ENCODE measurements at regions not wholly inside any gene's neighbourhood (a gene's known extent, or its start where the extent isn't known, plus 50 kb on each side); places are given as distances from the start of the nearest gene placed in this dataset.

DNA sequence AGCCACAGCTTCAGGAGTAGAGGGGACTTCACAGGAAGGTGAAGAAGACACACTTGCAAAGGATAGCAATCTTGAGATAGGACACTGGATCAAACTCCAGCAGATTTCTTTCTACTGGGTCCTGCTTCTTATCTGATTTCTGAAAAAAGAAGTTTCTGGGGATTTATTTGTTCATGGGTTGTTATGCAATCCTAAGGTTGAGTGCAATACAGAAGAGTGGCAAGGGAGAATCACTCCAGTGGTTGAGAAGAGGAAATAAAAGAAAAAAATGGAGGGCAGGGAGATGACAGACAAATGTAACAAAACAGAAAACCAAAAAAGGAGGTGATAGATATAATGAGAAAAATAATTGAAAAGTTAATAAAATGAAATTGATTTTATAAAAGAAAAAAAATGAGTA is 858.3 kb downstream of the TUSC7 start:
- DNase-seq = no peak
- intact Hi-C loops (cut with DNase I) = no loop called here

DNA sequence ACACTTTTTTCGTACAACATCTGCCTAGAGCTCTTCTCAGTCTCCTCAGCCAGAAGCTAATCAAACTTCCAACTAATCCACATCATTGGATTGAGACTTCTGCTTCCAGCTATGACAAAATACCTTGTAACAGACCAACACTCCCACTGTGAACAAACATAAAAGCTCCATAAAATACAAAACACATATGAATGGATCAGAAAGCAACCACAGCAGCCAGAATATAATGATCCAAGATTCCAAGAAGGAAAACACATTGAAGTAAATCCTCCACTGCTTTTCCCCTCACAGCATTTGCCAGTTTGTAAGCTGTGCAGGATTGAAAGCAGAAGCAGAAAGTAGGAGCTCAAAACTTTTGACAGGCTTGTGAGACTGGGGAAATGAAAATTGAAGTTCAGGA is 863.2 kb downstream of the TUSC7 start:
- intact Hi-C loops (cut with DNase I) = no loop called here

DNA sequence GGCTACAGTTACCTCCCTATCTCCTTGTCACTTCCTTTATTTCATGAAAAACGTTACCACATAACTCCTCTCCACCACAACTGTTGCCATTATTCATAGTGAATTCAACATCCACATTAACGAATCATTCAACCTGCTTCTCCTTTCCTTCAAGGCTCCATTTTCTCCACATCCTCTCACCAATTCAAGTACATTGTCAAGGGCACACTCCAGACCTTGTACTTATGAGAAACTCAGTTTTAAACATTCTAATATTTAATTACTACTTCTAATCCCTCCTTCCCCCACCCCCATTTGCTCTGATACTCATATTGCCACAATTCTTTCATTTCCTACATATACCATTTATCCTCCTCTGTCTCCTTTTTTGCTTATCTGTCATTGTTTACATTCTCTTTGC is 871.2 kb downstream of the TUSC7 start:
- intact Hi-C loops (cut with DNase I) = no loop called here

More for the DNA sequence above, 863.2 kb downstream of the TUSC7 start:
- no peak for DNase-seq

DNA sequence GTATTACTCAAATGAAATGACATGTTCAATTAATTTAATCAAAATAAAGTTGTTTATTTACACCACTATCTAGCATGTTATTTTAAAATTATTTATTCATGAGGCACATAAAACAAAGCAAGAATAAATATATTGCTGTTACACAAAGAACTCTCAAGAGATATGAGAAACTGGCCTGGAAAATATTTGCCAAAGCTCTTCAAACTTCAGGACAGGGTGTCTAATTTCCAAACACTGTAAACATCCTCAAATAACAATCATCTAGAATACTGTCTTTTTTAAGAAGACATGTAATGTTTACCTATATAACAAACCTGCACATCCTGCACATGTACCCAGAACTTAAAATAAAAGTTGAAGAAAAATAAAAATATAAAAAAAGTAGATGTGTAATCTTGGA is 876.6 kb downstream of the TUSC7 start:
- intact Hi-C loops (cut with DNase I) = no loop called here
- DNase-seq = no peak

More for the DNA sequence above, 871.2 kb downstream of the TUSC7 start:
- no peak for DNase-seq

DNA sequence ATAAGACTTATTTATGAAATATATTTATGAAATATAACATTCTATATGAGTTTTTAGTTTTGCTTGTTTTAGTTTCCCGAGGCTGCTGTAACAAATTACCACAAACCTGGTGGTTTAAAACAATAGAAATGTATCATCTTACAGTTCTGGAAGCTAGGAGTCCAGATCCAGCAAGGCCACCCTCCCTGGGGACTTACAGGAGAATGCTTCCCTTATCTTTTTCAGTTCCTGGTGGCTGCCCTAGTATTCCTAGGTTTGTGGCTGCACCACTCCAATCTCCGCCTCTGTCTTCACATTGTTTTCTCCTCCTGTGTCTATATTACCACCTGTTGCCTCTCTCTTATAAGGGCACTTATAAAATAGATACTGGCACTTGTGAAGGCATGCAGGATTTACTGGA is 877.8 kb downstream of the TUSC7 start:
- intact Hi-C loops (cut with DNase I) = no loop called here
- no peak for DNase-seq

DNA sequence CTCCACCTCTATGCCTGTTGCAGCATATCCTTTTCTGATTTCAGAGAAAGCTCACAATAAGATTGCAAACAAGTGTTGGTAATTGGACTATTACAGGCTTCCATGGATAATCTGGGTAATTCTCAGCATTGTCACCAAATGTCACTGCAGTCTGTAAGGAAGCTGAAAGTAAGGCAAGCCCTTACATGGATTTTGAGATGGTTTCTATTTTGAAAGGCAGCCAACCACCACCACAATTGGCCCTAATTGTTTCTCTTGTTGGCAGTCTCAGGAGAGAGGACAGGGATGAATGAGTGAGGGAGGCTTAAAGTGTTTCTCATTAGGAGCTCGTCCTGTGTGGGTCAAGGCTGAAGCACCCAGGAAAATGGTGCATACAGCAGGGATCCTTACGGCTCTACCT is 879.9 kb downstream of the TUSC7 start:
- intact Hi-C loops (cut with DNase I) = no loop called here
- DNase-seq = peak in 5 of 42 donors; percentile 8 to 43 (median 18)

DNA sequence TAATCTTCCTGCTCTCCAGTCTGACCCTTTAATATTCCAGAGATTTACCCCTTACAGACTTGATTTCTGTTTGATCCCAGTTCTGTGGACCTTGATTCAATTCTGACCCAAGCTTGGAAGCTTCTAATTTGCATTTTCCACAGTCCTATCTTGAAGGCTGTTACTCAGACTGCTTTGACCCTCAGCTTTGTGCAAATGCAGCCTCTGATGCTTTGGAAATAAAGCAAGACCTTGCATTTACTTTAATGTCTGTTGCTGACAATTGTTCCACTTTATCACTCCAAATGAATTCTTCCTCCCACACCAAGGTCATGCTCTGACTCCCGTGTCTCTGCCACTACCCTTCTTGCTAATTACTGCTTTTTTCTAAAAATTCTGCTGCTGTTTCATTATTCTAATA is 886.0 kb downstream of the TUSC7 start:
- intact Hi-C loops (cut with DNase I) = no loop called here
- DNase-seq = no peak

DNA sequence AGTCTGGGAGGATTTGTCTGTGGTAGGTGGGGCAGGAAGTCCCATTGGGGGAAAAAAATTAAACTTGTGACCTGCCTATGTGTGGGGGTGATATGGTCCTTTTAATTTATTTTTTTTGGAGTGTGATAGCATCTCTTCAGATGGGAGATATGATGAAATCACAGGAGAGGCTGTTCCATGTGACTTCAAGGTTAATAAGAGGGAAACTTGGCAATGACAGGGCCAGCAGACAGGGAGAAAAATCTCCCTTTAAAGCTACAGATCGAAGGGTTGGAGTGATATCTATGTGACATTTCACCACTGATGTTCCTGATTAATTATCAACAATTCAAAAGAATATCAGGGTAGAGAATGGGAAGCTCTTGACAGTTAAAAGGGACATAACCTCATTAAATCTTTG is 886.9 kb downstream of the TUSC7 start:
- intact Hi-C loops (cut with DNase I) = no loop called here
- no peak for DNase-seq

DNA sequence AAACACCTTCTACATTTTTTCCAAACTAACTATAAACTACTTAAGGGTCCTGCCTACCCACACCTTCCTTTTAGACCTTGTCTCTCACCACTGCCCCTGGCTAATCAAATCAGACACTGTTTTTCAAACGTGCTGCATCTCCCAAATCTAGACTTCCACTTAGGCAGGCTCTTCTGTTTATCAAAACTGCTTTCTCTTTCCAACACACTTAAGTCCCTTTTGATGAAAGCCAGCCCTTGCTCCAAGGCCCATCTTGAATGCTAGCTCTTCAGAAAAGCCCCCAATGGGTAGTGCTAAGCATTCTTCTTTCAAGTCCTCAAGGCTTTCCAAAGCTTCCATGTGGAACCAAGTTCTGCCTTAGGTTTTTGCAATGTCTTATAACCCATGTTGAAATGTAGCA is 888.3 kb downstream of the TUSC7 start:
- intact Hi-C loops (cut with DNase I) = no loop called here
- DNase-seq = no peak

DNA sequence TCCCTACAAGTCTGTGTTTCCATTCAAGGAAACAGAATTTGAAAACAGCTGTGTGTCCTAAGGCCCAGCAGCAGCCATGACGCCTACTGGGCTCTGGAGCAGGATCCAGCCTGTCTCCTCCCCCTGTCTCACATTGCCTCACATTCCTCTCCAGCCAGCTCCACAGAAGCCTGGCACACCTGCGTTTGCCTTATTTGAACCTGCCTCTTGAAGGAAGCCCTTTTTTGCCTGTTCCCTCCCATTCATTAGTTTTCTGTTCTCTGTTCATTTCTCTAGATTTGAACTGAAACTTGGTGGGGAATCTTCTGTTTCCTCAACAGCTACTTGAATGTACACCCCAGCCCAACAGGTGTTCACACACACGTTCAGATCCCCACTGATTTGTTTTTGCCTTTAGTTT is 890.5 kb downstream of the TUSC7 start:
- intact Hi-C loops (cut with DNase I) = no loop called here
- DNase-seq = no peak

DNA sequence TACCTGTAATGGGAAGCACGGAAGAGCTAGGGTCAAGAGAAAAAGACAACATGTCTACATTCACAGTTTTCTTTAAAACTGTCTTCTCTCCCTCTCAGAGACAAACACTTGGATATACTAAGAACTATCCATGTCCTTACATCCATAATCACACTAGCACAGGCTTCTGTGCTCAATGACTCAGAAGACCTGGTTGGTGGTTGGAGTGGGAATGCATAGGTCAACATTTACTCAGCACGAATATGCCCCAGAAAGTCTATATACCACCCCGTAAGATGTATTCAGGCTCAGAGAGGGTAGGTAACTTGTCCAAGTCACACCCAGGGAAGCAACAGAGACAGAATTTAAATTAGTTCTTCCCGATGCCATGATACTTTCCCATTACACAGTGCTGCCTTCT is 891.1 kb downstream of the TUSC7 start:
- DNase-seq = no peak
- intact Hi-C loops (cut with DNase I) = no loop called here

DNA sequence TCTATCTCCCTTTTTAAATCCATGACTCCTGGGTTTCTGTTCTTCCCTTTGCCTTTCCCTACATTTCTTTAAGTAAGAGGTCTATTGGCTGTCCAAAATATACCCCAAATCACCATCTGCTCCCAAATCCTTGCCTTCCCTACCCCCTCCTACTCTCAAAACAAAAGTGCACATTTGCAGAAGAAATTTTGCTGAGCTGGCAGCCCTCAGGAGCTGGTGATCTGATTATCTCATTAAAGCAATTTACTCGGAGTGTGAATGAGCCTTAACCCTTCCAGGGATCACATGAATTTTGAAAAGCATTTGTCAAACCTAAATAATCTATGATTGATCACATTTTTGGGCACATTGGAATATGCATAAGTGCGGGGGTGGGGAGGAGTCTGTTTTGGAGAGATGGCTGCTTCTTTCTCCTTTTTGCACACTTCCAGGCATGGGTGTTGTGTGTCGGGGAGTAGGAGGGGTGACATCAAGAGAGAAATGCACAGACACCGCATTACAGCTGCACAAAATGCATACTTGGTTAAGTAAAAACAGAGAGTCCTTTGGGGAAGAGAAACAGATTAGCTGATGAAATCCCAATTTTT is 892.6 kb downstream of the TUSC7 start:
- peak in 24 of 42 donors; percentile 5 to 75 (median 32) for DNase-seq

DNA sequence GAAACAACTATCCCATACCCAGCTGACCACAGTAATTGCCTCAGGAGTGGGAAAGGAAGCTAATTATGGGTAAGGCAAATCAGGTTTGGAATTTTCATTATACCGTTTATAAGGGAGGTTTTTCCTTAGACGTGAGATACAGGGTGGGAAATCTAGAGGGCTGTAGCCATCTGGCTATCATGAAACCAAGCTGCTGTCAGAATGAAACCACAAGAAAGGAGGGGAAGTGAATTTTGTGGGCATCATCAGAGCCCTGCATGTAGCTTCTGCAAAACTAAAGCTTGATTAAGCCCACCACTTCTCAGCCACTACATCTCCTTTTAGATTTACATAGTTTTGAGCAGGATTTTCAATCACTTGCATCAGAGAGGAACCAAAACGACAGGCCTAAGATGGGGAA is 893.5 kb downstream of the TUSC7 start:
- no peak for DNase-seq
- intact Hi-C loops (cut with DNase I) = no loop called here

More for the DNA sequence above, 892.6 kb downstream of the TUSC7 start:
- intact Hi-C loops (cut with DNase I) = no loop called here

DNA sequence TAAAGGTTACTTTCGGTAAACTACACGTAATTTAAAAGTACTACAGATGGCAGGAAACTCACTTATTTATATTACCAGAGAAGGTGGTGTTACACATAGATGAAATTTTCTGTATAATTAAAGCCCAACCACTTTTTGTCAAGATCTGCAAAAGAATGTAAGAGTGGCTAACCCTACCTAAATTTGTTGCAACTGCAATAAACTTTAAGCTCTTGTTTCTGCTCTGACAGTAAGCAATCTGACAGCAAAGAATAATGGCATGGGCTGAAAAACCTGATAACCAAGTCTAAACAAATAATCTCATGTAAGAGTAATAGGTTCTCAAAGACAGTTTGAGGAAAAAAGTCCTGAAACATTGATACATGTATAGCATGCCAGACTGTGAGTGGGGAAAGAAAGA is 897.3 kb downstream of the TUSC7 start:
- DNase-seq = no peak
- intact Hi-C loops (cut with DNase I) = no loop called here

DNA sequence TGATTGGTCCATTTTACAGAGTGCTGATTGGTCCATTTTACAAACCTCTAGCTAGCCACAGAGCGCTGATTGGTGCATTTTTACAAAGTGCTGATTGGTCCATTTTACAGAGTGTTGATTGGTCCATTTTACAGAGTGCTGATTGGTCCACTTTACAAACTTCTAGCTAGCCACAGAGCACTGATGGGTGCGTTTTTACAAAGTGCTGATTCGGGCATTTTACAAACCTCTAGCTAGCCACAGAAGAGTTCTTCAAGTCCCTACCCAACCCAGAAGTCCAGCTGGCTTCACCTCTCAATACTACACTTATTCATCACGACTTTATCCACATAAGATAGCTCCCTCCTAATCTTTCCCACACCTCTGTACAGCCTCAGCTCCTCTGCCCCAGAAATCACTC is 899.8 kb downstream of the TUSC7 start:
- no peak for DNase-seq
- intact Hi-C loops (cut with DNase I) = no loop called here

DNA sequence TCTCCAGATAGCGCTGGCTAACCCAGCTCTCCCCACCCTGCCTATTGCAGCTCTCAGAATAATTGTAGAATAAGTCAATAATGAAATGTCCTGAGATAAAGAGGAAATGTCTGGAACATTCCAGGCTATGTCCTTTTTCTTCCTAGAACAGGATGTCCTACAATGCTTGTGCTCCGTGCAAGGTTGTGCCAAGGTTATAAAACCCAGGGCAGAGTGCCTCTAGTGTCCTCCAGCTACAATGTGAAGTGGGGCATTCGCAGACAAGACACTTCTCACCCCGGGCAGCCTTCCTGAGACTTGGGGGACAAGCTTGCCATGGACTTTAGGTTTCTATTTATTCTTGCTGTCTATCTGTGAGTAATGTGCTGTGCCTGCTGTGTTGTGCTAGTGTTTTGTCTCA is 900.6 kb downstream of the TUSC7 start:
- DNase-seq = no peak
- intact Hi-C loops (cut with DNase I) = no loop called here

DNA sequence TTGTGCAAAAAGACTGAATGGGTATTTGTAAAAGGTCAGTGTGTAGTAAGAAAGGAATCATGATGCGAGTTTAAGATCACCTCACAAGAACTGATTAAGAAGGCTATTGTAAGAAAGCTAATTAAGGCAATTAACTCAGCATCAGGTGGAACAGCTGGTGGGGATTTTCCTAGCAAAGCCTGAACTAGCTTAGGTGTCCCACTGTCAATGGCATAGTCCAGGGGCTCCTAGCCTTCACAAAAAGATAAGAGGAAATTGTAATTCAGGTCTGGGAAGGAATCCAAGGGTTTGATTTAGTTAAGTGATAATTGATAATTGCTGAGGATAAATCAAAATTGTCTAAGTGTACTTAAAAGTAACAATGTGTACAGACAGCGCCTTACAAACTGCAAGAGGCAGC is 901.6 kb downstream of the TUSC7 start:
- no peak for DNase-seq
- intact Hi-C loops (cut with DNase I) = no loop called here

DNA sequence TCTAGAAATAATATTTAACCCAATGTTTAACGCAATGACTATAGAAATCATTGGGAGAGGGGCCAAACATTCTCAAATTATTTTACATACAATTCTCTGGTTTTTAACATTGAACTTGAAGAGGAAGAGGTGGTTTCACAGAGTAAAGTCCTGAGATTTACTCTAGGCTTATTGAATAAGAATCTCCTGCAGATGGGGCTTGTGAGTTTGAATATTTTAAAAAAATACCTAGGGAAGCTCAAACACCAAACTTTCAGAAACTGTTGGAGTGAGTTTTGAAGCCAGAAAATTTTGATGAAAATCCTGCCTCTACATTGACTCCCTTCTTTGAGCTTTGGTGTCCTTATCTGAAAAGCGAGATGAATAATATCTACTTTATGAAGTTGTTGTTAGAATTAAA is 906.6 kb downstream of the TUSC7 start:
- intact Hi-C loops (cut with DNase I) = no loop called here
- DNase-seq = no peak

DNA sequence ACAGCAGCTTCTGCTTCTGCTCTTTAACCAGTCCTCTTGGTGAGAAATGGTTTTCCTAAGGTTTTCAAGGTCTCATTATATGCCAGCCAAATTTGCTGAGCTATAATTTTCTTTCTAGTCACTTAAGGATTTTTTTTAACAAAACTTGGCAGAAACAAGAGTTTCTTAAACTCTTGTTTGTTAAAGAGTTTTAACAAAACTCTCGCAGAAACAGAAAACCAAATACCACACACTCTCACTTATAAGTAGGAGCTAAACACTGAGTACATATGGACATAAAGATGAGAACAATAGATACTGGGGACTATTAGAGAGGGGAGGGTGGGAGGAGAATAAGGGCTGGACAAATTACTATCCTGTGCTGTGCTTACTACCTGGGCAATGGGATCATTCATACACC is 908.3 kb downstream of the TUSC7 start:
- intact Hi-C loops (cut with DNase I) = no loop called here
- DNase-seq = no peak

DNA sequence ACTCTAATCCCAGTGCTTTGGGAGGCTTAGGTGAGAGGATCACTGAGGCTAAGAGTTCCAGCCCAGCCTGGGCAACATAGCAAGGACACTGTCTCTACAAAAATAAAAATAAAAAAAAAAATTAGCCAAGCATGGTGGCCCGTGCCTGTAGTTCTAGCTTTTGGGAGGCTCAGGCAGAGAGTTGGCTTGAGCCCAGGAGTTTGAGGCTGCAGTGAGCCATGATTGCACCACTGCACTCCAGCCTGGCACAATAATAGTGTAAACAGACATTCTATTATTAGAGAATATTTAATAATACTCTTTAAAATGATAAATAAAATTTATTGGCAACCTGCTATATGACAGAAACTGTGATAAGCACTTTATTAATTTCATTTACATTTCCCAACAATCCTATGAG is 908.9 kb downstream of the TUSC7 start:
- intact Hi-C loops (cut with DNase I) = no loop called here
- DNase-seq = no peak

DNA sequence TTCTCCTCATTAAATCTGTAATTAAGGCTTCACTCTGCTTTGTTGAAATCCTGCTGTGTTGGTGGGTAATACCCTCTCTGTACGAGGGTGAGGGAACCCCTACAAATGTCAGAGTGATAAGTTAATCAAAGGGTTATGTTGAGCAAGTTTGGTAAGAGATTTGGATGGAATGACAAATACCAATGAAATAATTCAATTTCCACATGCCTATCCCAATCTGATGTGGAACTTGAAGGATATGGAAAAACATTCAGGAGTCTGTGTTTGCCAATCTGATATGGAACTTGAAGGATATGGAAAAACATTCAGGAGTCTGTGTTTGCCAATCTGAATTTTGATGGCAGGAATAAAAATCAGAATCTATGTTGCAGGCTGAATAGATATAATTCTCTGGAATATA is 910.2 kb downstream of the TUSC7 start:
- intact Hi-C loops (cut with DNase I) = no loop called here
- no peak for DNase-seq
